DMS53 treated with DMSO at 0.1 percent for 48 hours (cell line): ENCODE measurements at regions not wholly inside any gene's neighbourhood (a gene's known extent, or its start where the extent isn't known, plus 50 kb on each side); places are given as distances from the start of the nearest gene placed in this dataset.

Experiments
- DNase-seq: peaks from one replicate; lab custom pipeline; 2025; ENCODE audit not compliant: unreplicated experiment; lab: John Stamatoyannopoulos, UW

DNA sequence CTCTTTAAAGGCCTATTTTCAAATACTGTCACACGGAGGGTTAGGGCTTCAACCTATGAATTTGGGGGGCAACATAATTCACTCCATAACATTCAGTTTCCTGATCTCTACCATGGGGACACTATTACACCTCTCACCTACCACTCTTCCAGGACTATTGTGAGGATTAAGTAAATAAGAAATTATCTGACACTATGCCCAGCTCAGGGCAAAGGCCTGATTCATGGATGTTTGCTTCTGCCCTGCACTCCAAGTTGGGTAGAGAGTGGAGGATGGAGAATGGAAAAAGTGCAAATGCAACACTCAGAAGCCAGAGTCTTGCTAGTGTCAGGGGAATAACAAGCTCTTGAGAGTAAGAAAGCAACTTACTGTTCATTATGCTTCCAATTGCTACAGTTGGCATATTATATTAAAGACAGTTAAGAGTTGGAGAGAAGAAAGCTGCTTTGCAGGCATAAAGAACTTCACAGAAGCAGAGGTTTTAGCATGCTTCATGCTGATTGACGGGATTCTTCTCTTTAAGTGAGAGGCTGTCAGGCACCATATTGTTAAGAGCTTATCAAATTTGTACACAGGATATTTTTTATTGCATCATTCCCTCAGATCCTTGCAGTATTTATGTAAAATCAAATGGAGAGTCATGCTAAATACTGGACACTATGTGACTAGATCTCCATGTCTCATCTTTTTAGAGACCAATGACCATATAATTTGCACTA lies 375.3 kb downstream of the VPS13C start:
- DNase-seq = no peak

DNA sequence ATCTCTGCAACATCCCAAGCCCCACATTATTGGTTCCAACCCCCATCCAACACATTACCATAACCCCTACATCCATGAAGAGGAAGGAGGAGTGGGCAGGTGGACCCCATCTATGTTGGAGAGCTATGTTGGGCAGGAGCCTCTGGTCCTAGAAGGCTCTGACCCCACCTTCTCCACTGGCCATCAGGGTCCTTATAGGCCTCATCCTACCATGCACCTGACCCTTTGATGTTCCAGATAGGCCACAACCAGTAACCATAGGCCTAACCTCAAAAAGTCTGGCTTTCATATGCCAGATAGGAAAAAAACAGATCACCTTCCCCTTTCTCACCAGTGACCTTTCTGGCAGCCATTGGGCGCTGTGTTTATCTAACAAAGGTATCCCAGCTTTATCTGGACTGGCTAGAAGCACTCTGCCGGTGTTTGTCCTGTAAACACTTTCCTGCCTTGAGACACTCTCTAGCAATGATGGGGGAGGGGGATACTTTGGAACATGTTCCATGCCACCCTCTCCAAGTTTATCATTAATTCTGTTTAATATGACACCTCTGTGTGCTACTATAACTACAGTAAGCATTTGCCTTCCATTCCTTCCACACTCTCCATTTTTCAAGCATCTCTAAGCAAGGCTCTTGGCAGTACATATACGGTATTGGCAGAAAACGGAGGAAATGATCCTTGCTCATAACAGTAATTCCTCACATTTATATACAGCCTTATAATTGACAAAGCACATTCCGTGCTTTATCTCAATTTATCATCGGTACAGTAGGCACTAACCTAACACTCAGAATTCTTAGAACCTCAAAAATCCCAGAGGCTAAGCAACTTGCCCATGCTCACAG lies 377.1 kb downstream of the VPS13C start:
- DNase-seq = peak; percentile 80

DNA sequence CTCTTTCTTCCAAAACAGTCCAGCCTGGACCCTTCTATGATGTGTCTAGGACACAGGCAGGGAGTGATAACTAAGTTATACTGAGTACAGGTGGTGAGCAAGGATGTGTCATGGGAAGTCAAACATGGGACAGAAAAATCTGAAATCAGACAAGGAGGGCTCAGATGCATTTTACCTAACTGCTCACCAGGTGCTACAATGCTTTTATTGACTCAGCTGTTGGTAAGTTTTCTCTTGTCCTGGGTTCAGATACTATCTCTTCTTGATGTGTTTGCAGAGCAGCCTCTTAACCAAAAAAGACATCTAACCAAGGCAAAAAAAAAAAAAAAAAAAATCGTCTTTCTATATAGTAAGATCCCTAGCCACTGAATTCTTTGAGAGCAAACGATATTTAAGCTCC lies 378.6 kb downstream of the VPS13C start:
- peak; percentile 88 for DNase-seq

DNA sequence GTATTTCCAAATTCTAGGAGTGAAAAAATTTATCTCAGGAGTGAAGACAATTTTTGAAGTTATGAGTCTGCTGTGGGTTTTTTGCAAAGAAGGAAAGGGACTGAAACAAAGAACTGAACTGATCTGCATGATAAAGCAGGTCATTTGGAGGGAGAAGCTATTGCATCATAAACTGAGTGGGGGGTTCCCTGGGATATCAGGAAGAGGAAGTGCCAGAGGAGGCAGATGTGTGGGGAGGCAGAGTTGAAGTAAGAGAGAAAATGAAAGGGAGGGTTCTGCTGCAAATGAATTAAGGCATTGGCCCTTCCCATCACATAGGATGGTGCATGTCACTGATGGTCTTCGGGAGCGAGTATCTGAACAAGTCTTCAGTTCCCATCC lies 379.2 kb downstream of the VPS13C start:
- DNase-seq = no peak

DNA sequence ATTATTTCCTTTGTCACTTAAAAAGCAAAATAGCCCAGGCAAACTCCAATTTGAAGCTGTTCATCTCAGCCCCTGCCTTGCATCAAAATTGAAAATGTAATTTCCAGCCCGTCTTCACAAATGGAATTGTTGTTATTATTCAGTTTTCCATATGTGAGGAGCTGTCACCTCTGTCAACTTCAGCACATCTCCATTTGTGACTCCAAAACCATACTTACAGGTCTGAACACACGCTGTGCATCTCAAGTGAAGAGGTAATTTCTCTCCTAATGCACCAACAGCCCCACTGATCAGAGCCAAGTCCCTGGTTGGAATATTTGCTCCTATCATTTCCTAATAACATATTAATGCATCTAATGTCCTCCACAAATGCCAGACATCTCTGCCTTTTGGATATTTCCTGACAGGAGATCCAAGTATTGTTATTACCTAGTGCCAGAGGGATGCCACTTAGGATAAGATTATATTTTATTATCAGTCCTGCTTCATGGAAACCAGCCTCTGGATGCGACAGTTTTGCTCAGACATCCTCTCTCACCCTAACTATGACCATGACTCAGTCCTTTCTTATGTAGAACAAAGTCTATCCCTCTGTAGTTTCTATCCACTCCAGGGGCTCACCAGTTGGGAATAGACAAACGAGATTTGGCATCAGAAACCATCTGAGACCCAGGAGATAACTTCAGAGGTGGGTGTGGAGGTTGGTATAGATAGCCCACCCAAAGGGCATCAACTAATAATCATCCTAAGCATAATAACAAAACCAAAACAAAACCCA lies 379.8 kb downstream of the VPS13C start:
- DNase-seq = no peak

- no peak for DNase-seq
Observed at GRCh38 chr15:61671736-61672135, 388.5 kb downstream of the VPS13C start.

GRCh38 chr15:61668444-61668843 lies 391.8 kb downstream of the VPS13C start:
- DNase-seq = no peak

DNA sequence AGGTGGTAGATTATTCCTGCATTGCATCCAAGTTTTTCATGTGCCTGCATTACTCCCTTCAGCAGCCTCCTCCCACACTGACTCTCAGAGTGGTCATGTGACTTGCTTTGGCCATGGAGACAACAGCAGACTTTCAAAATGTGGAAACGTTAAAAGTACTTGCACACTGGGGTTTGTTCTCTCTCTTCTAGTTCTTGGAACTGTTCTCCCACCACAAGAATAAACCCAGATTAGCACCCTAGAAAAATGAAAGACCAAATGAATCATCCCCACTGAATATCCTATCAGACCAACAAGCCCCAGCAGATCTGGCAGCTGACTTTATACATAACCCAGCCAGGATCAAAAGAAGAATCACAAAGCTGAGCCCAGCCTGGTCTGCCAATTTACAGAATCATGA lies 398.5 kb downstream of the VPS13C start:
- DNase-seq = no peak

GRCh38 chr15:61660579-61660978 lies 399.7 kb downstream of the VPS13C start:
- DNase-seq = no peak

GRCh38 chr15:61659566-61660190 lies 400.6 kb downstream of the VPS13C start:
- no peak for DNase-seq

DNA sequence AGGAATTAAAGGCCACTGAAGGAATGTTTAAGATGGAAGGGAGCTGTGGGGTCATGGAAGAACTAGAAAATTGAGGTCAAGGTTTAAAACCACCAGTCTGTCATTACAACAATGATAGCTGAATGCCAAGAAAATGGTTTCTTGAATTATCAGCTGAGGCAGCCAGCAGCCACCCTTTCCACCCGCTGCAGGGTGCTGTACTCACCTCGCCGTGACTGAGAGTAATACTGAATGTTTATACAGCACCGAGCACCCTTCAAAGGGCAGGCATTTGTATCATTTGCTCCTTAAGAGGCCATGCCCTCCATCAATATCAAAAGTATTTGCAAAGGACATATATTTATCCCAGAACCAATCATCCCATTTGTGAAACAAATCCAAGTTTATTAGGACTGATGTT lies 402.8 kb downstream of the VPS13C start:
- no peak for DNase-seq

GRCh38 chr15:61656391-61656790 lies 403.9 kb downstream of the VPS13C start:
- no peak for DNase-seq

- DNase-seq = no peak
Observed at GRCh38 chr15:61655881-61656280, 404.4 kb downstream of the VPS13C start.

DNA sequence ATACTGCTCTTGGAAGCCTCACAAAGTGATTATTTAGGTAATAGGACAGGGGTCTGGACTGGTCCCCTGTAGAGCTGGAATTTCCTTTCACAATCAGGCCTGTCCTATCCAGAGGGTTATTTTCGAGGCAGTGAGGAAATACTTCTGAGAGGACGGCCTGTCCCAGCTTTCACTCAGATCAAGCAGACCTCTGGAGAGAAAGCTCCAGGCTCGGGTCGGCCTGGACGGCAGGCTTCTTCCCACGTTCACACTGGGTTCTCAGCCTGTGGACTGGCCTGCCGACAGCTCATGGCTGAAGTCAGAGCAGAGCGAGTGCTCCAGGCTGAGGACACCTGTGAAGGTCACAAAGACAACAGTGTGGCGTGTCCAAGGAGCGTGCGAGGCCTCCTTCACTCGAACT lies 405.3 kb downstream of the VPS13C start:
- DNase-seq = no peak

DNA sequence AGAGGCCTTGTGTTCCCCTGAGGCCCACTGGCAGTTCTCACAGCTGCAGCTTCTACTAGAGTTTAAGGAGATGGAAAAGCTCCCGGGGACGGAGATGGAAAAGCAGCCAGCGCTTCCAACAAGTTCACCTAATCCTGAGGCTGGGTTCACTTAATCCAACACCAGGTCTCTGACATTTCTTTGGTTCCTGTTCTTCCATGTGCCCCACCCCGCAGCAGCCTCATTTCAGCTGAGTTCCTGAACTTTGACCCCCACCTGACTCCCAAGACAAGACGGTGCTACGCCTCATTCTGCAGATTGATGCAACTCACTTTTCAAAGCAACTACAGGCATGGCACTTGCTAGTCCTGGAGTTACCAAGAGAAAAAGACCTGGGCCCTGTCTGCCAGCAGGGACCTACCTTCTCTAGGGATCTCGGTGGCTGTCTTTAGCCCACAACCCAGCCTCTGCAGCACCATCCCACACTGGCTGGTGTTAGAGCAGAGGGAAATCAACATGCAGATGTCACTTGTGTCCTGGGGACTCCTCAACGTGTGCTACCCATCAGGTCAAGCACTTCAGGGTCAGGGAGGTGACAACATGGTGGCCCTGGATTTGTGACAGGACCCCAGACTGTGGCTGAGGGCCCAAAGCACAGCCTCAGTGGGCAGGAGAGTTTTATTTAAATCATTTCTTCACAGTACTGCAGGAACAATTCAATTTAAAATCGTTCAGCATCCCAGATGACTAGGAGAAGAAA lies 406.1 kb downstream of the VPS13C start:
- no peak for DNase-seq

DNA sequence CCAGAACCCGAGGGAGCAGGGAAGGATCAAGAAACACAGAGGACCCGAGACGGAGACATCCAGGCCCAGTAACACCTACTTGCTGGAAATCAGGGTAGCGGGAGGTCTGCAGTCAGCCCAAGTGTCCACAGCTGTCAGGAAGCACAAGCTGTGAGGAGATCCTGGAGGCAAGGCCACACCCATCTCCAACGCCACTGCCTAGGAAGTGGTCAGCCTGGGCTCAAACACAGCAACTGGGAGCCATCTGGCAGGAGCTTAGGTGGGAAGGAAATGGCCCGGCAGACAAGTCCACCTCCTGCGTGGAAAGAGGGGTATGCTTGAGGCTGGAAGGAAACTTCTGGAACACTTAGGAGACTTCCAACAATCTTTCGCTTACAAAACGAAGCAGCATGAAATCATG lies 407.1 kb downstream of the VPS13C start:
- DNase-seq = no peak

GRCh38 chr15:61651267-61651666 lies 409.0 kb downstream of the VPS13C start:
- no peak for DNase-seq

DNA sequence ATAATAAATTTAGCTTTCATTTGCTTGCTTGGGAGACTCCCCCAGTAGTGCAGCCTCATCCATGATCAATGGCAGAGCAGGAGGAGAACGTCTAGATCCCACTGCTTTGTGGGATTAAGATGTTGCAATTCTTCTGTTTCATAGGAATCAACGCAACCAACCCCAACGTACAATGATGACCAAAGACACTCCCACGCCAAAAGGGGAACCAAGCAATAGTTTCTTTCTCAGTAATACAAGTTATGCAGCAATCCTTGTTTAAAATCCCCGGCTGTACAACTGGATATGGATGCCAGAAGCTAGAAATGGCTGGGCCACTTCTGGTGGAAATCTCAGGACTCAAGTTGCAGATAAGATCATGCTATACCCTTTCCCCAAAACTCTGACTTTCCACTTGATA lies 411.2 kb downstream of the VPS13C start:
- no peak for DNase-seq

DNA sequence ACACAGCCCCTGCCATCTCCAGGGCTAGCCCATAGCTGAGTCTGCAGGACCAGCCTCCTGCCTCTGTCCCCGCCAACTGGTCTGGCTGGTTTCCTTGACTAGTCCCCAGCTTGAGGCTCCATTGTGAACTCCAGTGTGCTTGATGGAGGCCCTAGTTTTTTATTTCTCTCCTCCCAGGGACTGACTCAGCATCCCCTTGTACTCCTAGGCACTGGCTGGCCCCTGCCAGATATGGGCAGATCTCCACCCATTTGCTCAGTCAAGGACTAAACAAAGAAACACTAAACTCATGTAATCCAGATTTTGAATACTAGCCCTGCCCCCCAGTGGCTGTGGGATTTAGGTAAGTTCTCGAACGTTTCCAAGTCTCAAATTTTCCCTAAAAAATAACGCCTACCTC lies 415.4 kb upstream of the RORA start:
- no peak for DNase-seq

DNA sequence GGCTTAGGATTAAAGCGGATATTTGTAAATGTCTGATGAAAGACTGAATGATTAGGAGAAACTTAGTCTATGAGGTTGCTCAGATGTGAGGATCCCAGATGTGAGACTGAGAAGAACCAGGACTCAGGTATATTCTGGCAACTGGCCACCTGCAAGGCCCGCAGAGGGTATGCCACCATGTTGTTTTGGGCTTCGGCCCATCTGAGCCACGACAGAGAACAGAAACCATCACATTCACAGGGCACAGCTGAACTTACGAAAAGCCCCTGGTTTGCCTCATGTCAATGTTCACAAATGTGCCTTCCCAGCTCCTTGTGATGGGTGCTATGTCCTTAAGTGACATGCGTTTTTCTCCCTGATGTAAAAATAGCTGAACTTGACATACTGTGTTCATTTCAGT lies 412.5 kb upstream of the RORA start:
- no peak for DNase-seq

GRCh38 chr15:61640756-61641155 lies 411.7 kb upstream of the RORA start:
- DNase-seq = no peak
